SK-N-SH treated with all-trans-retinoic acid at 6 μM for 48 hours (cell line): ENCODE measurements at regions not wholly inside any gene's neighbourhood (a gene's known extent, or its start where the extent isn't known, plus 50 kb on each side); places are given as distances from the start of the nearest gene placed in this dataset.

Source experiments
- ATAC-seq: fragments of 200-7000 bp; cut with Tn5 transposase; 3 replicates; pipeline ENCODE4 v1.9.1; 2020; ENCODE audit warnings: mild to moderate bottlenecking, moderate library complexity
- BACH2 ChIP-seq: fragments of 250-450 bp; sonication (Bioruptor Pico); IDR thresholded peaks from 2 replicates; pipeline ENCODE4 v1.9.0; 2021; ENCODE audit warnings: mild to moderate bottlenecking, borderline replicate concordance
- CSDC2 ChIP-seq: fragments of 250-450 bp; sonication (Bioruptor Pico); IDR thresholded peaks from 2 replicates; pipeline ENCODE4 v1.5.0; 2020; ENCODE audit warnings: mild to moderate bottlenecking, moderate library complexity
- ESRRG ChIP-seq: fragments of 250-450 bp; sonication (Bioruptor Pico); IDR thresholded peaks from 2 replicates; pipeline ENCODE4 v1.6.1; 2021; ENCODE audit warnings: mild to moderate bottlenecking
- GLIS3 ChIP-seq: fragments of 250-450 bp; sonication (Bioruptor Pico); IDR thresholded peaks from 2 replicates; pipeline ENCODE4 v1.5.0; 2020; ENCODE audit warnings: mild to moderate bottlenecking, moderate library complexity
- ISL1 ChIP-seq: fragments of 250-450 bp; sonication (Bioruptor Pico); IDR thresholded peaks from 2 replicates; pipeline ENCODE4 v2.1.2; 2022; ENCODE audit warnings: mild to moderate bottlenecking, moderate library complexity
- OSR1 ChIP-seq: fragments of 250-450 bp; sonication (Bioruptor Pico); IDR thresholded peaks from 2 replicates; pipeline ENCODE4 v1.8.0; 2022; ENCODE audit warnings: moderate library complexity, mild to moderate bottlenecking, inconsistent platforms
- PPARA ChIP-seq: fragments of 250-450 bp; sonication (Bioruptor Pico); IDR thresholded peaks from 2 replicates; pipeline ENCODE4 v1.5.0; 2020; ENCODE audit warnings: mild to moderate bottlenecking, borderline replicate concordance
- RARB ChIP-seq: fragments of 250-450 bp; sonication (Bioruptor Pico); IDR thresholded peaks from 2 replicates; pipeline ENCODE4 v1.8.0; 2021; ENCODE audit warnings: mild to moderate bottlenecking, moderate library complexity
- SNAI2 ChIP-seq: fragments of 250-450 bp; sonication (Bioruptor Pico); IDR thresholded peaks from 2 replicates; pipeline ENCODE4 v1.5.0; 2020; ENCODE audit warnings: mild to moderate bottlenecking, moderate library complexity
- TCF4 ChIP-seq: fragments of 250-450 bp; sonication (Bioruptor Pico); IDR thresholded peaks from 2 replicates; pipeline ENCODE4 v1.8.0; 2021; ENCODE audit warnings: mild to moderate bottlenecking, moderate library complexity, borderline replicate concordance
- TOX ChIP-seq: fragments of 250-450 bp; sonication (Bioruptor Pico); IDR thresholded peaks from 2 replicates; pipeline ENCODE4 v1.8.0; 2021; ENCODE audit warnings: mild to moderate bottlenecking, moderate library complexity, borderline replicate concordance
- ZC3H10 ChIP-seq: fragments of 250-450 bp; sonication (Bioruptor Pico); IDR thresholded peaks from 2 replicates; pipeline ENCODE4 v1.5.1; 2021; ENCODE audit warnings: mild to moderate bottlenecking, moderate library complexity
- ZFP3 ChIP-seq: fragments of 250-450 bp; sonication (Bioruptor Pico); IDR thresholded peaks from 2 replicates; pipeline ENCODE4 v1.5.0; 2020; ENCODE audit warnings: mild to moderate bottlenecking, moderate library complexity
- ZFP30 ChIP-seq: fragments of 450-650 bp; formaldehyde crosslinking; IDR thresholded peaks from 2 replicates; pipeline ENCODE4 v1.5.0; 2022; ENCODE audit warnings: mild to moderate bottlenecking, moderate library complexity
- ZNF565 ChIP-seq: fragments of 450-650 bp; formaldehyde crosslinking; conservative IDR thresholded peaks from 2 replicates; pipeline ENCODE4 v1.5.0; 2020; ENCODE audit warnings: low read depth, mild to moderate bottlenecking, moderate library complexity
- ZNF70 ChIP-seq: fragments of 450-650 bp; formaldehyde crosslinking; IDR thresholded peaks from 2 replicates; pipeline ENCODE4 v1.5.0; 2020; ENCODE audit warnings: mild to moderate bottlenecking, moderate library complexity
- ZNF8 ChIP-seq: fragments of 450-650 bp; formaldehyde crosslinking; IDR thresholded peaks from 2 replicates; pipeline ENCODE4 v1.5.0; 2020; ENCODE audit warnings: mild to moderate bottlenecking, moderate library complexity
- TF ChIP-seq, protein P1 (sequence below): fragments of 250-450 bp; sonication (Bioruptor Pico); IDR thresholded peaks from 2 replicates; pipeline ENCODE4 v1.5.1; 2021; ENCODE audit warnings: mild to moderate bottlenecking, moderate library complexity
- TF ChIP-seq, protein P2 (sequence below): fragments of 250-450 bp; sonication (Bioruptor Pico); IDR thresholded peaks from 2 replicates; pipeline ENCODE4 v1.5.0; 2020; ENCODE audit warnings: mild to moderate bottlenecking, moderate library complexity
- TF ChIP-seq, protein P3 (sequence below): fragments of 250-450 bp; sonication (Bioruptor Pico); IDR thresholded peaks from 2 replicates; pipeline ENCODE4 v1.8.0; 2021; ENCODE audit warnings: low read depth, mild to moderate bottlenecking, moderate library complexity, borderline replicate concordance
- TF ChIP-seq, protein P4 (sequence below): fragments of 250-450 bp; sonication (Bioruptor Pico); IDR thresholded peaks from 2 replicates; pipeline ENCODE4 v1.8.0; 2020; ENCODE audit warnings: mild to moderate bottlenecking, moderate library complexity, borderline replicate concordance

DNA sequence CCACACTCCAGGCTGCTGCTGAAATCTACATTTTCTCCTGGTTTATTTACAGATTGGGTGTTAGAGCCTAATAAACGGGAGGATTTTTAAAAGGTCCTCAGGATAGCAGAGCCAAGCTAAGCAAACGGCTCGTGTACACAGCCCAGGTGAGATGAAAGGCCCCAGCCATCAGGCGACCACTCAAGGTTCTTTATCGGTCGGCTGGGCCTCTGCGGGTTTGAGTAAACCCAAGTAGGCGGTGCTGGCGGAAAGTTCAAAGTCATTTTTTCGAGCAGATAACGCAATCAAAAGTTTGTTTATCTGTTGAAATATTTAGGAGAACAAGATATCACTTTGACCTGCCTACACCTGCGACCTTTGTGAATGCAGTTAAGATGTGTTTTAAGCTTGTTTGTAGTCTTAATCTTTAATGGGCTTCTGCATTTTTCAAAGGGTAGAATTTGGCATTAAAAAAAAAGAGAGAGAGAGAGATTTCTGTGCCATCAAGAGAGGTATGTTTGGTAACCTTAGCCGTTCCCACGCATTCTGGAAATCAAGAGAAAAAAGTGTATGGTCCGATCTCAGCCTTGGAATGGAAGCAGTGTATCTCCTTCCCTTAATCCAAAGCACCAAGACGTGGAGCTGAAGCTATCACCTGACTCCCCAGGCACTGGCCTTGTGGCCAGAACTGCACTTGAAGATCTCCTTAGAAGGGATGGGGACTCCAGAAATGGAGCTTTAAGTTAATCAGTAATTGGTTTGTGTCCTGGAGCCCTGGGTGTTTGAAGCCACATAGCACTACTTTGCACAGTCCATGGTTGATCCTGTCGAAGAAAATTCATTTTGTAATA, 301.7 kb upstream of the IRX5 start:
- TF ChIP-seq BACH2 (CRISPR knock-in tag), result no peak
- TF ChIP-seq, protein P1, sequence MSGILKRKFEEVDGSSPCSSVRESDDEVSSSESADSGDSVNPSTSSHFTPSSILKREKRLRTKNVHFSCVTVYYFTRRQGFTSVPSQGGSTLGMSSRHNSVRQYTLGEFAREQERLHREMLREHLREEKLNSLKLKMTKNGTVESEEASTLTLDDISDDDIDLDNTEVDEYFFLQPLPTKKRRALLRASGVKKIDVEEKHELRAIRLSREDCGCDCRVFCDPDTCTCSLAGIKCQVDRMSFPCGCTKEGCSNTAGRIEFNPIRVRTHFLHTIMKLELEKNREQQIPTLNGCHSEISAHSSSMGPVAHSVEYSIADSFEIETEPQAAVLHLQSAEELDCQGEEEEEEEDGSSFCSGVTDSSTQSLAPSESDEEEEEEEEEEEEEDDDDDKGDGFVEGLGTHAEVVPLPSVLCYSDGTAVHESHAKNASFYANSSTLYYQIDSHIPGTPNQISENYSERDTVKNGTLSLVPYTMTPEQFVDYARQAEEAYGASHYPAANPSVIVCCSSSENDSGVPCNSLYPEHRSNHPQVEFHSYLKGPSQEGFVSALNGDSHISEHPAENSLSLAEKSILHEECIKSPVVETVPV (CRISPR knock-in tag), result no peak
- no peak for TF ChIP-seq ESRRG (CRISPR knock-in tag)
- TF ChIP-seq SNAI2 (CRISPR knock-in tag), result no peak
- no peak for TF ChIP-seq RARB (CRISPR knock-in tag)
- TF ChIP-seq ZNF565, result no peak
- TF ChIP-seq, protein P2, sequence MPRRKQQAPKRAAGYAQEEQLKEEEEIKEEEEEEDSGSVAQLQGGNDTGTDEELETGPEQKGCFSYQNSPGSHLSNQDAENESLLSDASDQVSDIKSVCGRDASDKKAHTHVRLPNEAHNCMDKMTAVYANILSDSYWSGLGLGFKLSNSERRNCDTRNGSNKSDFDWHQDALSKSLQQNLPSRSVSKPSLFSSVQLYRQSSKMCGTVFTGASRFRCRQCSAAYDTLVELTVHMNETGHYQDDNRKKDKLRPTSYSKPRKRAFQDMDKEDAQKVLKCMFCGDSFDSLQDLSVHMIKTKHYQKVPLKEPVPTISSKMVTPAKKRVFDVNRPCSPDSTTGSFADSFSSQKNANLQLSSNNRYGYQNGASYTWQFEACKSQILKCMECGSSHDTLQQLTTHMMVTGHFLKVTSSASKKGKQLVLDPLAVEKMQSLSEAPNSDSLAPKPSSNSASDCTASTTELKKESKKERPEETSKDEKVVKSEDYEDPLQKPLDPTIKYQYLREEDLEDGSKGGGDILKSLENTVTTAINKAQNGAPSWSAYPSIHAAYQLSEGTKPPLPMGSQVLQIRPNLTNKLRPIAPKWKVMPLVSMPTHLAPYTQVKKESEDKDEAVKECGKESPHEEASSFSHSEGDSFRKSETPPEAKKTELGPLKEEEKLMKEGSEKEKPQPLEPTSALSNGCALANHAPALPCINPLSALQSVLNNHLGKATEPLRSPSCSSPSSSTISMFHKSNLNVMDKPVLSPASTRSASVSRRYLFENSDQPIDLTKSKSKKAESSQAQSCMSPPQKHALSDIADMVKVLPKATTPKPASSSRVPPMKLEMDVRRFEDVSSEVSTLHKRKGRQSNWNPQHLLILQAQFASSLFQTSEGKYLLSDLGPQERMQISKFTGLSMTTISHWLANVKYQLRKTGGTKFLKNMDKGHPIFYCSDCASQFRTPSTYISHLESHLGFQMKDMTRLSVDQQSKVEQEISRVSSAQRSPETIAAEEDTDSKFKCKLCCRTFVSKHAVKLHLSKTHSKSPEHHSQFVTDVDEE, result no peak
- no peak for TF ChIP-seq ZC3H10 (CRISPR knock-in tag)
- no peak for TF ChIP-seq GLIS3 (CRISPR knock-in tag)
- TF ChIP-seq ZNF70 (CRISPR knock-in tag), result no peak
- TF ChIP-seq TOX, result no peak
- TF ChIP-seq ZFP30 (CRISPR knock-in tag), result no peak
- TF ChIP-seq CSDC2 (CRISPR knock-in tag), result no peak
- no peak for ATAC-seq

GRCh38 chr16:54627616-54628015, 303.0 kb upstream of the IRX5 start:
- TF ChIP-seq BACH2 (CRISPR knock-in tag), result no peak
- TF ChIP-seq ZC3H10 (CRISPR knock-in tag), result no peak
- no peak for TF ChIP-seq ZFP3 (CRISPR knock-in tag)
- TF ChIP-seq, protein P1 (CRISPR knock-in tag), result no peak
- TF ChIP-seq, protein P3, sequence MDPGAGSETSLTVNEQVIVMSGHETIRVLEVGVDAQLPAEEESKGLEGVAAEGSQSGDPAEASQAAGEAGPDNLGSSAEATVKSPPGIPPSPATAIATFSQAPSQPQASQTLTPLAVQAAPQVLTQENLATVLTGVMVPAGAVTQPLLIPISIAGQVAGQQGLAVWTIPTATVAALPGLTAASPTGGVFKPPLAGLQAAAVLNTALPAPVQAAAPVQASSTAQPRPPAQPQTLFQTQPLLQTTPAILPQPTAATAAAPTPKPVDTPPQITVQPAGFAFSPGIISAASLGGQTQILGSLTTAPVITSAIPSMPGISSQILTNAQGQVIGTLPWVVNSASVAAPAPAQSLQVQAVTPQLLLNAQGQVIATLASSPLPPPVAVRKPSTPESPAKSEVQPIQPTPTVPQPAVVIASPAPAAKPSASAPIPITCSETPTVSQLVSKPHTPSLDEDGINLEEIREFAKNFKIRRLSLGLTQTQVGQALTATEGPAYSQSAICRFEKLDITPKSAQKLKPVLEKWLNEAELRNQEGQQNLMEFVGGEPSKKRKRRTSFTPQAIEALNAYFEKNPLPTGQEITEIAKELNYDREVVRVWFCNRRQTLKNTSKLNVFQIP (CRISPR knock-in tag), result no peak
- no peak for TF ChIP-seq ISL1 (CRISPR knock-in tag)
- no peak for TF ChIP-seq ZNF8
- no peak for TF ChIP-seq PPARA (CRISPR knock-in tag)
- TF ChIP-seq OSR1, result no peak
- TF ChIP-seq GLIS3 (CRISPR knock-in tag), result no peak
- no peak for TF ChIP-seq ESRRG (CRISPR knock-in tag)
- TF ChIP-seq TOX, result no peak
- TF ChIP-seq SNAI2 (CRISPR knock-in tag), result no peak
- TF ChIP-seq ZNF70 (CRISPR knock-in tag), result no peak
- TF ChIP-seq RARB (CRISPR knock-in tag), result no peak
- TF ChIP-seq, protein P4, sequence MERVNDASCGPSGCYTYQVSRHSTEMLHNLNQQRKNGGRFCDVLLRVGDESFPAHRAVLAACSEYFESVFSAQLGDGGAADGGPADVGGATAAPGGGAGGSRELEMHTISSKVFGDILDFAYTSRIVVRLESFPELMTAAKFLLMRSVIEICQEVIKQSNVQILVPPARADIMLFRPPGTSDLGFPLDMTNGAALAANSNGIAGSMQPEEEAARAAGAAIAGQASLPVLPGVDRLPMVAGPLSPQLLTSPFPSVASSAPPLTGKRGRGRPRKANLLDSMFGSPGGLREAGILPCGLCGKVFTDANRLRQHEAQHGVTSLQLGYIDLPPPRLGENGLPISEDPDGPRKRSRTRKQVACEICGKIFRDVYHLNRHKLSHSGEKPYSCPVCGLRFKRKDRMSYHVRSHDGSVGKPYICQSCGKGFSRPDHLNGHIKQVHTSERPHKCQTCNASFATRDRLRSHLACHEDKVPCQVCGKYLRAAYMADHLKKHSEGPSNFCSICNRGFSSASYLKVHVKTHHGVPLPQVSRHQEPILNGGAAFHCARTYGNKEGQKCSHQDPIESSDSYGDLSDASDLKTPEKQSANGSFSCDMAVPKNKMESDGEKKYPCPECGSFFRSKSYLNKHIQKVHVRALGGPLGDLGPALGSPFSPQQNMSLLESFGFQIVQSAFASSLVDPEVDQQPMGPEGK (CRISPR knock-in tag), result no peak
- no peak for TF ChIP-seq ZFP30 (CRISPR knock-in tag)
- TF ChIP-seq, protein P2, result no peak
- no peak for TF ChIP-seq TCF4
- ATAC-seq, result no peak
